ENCODE measurements at regions not wholly inside any gene's neighbourhood (a gene's known extent, or its start where the extent isn't known, plus 50 kb on each side); places are given as distances from the start of the nearest gene placed in this dataset.
A peak's percentile ranks its signal among the peaks of the same experiment; 100 is the strongest.

DNA sequence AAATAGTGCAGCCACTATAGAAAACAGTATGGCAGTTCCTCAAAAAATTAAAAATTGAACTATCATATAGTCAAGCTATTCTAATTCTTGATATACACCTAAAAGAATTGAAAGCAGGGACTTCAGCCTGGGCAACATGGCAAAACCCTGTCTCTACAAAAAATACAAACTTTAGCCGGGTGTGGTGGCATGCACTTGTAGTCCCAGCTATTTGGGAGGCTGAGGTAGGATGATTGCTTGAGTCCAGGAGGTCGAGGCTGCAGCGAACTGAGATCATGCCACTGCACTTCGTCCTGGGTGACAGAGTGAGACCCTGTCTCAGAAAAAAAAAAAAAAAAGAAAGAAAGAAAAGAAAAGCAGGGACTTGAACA, 64.0 kb upstream of the FOXN2 start:
- no peaks in the 10 kb centered on the region for H3K27me3 ChIP-seq
- TF ChIP-seq CTCF (IDR thresholded peaks at IDR 0.05) (no peak), POLR2A (IDR thresholded peaks at IDR 0.05) (no peak)
- no peaks in the 10 kb centered on the region for H3K9me3 ChIP-seq
- no peaks in the 10 kb centered on the region for H3K36me3 ChIP-seq
- H3K4me1 ChIP-seq, result peaks cover 15 to 17% of the 10 kb centered on the region in 2 donors
- intact Hi-C loops (cut with DNase I), result no loop called here
- H3K4me3 ChIP-seq (replicated peaks in 1 of 3), result no peak overlapping the region
- no peak overlapping the region for H3K27ac ChIP-seq
- WGBS, 2 donors, result 99% methylated on average over 4 of the region's 4 CpGs
- DNase-seq, result no peak

DNA sequence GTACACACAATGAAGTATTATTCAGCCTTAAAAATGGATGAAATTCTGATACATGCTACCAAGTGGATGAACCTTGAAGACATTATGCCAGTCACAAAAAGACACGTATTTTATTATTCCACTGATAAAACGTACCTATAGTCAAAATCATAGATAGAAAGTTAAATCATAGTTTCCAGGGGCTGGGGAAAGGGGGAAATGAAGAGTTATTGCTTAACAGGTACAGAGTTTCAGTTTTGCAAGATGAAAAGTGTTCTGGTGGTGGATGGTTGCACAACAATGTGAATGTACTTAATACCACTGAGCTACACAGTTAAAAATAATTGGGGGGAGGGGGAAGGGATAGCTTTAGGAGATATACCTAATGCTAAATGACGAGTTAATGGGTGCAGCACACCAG, 63.5 kb upstream of the FOXN2 start:
- DNase-seq, result no peak
- intact Hi-C loops (cut with DNase I), result no loop called here
- peaks cover 15 to 17% of the 10 kb centered on the region in 2 donors for H3K4me1 ChIP-seq
- H3K4me3 ChIP-seq (replicated peaks in 1 of 3), result no peak overlapping the region
- WGBS, 2 donors, result 89 to 91% methylated on average over 3 of the region's 3 CpGs
- no peak overlapping the region for H3K27ac ChIP-seq
- H3K36me3 ChIP-seq, result no peaks in the 10 kb centered on the region
- H3K9me3 ChIP-seq, result no peaks in the 10 kb centered on the region
- TF ChIP-seq CTCF (IDR thresholded peaks at IDR 0.05), result no peak
- H3K27me3 ChIP-seq, result no peaks in the 10 kb centered on the region

- no peaks in the 10 kb centered on the region for H3K36me3 ChIP-seq
- TF ChIP-seq CTCF (IDR thresholded peaks at IDR 0.05) (no peak), POLR2A (IDR thresholded peaks at IDR 0.05) (no peak)
- no peaks in the 10 kb centered on the region for H3K9me3 ChIP-seq
- H3K27me3 ChIP-seq, result no peaks in the 10 kb centered on the region
- H3K27ac ChIP-seq, result no peak overlapping the region
- H3K4me1 ChIP-seq, result peaks cover 15 to 17% of the 10 kb centered on the region in 2 donors
- intact Hi-C loops (cut with DNase I), result no loop called here
- DNase-seq, result no peak
- WGBS, 2 donors, result 72 to 73% methylated on average over 3 of the region's 3 CpGs
- H3K4me3 ChIP-seq (replicated peaks in 1 of 3), result no peak overlapping the region
Measured at GRCh38 chr2:48251437-48252148, 62.9 kb upstream of the FOXN2 start.

DNA sequence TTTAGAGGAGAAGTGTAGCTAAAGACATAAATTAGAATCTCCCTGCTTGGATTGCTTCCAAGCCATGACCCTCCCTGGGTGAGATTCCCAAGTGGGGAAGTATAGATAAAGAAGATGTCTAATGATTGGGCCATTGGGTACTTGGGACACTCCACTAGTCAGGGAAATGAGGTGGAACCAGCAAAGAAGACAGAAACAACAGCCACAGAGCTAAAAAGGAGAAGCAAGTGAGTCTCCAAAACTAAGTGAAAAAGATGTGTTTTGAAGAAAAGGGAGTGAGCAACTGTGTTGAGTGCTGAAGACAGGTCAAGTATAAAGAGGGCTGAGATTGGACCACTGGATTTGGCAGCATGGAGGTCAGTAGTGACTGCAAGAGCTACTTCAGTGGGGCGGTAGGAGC, 61.2 kb upstream of the FOXN2 start:
- Histone ChIP-seq H3K27ac (no peak overlapping the region), H3K4me1 (peaks cover 15 to 17% of the 10 kb centered on the region in 2 donors), H3K9me3 (no peaks in the 10 kb centered on the region), H3K27me3 (no peaks in the 10 kb centered on the region), H3K36me3 (no peaks in the 10 kb centered on the region), H3K4me3 (replicated peaks in 1 of 3) (no peak overlapping the region)
- intact Hi-C loops (cut with DNase I), result no loop called here
- WGBS, 2 donors, result 41 to 49% methylated on average over 1 of the region's 1 CpG
- peak in 1 of 2 donors; percentile 6 for DNase-seq
- no peak for TF ChIP-seq POLR2A (IDR thresholded peaks at IDR 0.05)
- TF ChIP-seq CTCF (IDR thresholded peaks at IDR 0.05), result no peak

GRCh38 chr2:48254839-48255238, 59.6 kb upstream of the FOXN2 start:
- H3K36me3 ChIP-seq, result no peaks in the 10 kb centered on the region
- H3K4me3 ChIP-seq (replicated peaks in 1 of 3), result no peak overlapping the region
- no peak for TF ChIP-seq POLR2A (IDR thresholded peaks at IDR 0.05)
- TF ChIP-seq CTCF (IDR thresholded peaks at IDR 0.05), result no peak
- no peak overlapping the region for H3K27ac ChIP-seq
- no peak for DNase-seq
- H3K27me3 ChIP-seq, result no peaks in the 10 kb centered on the region
- 64 to 73% methylated on average over 1 of the region's 1 CpG for WGBS, 2 donors
- no peaks in the 10 kb centered on the region for H3K9me3 ChIP-seq
- H3K4me1 ChIP-seq, result peaks cover 2 to 4% of the 10 kb centered on the region in 2 donors
- intact Hi-C loops (cut with DNase I), result no loop called here
